ENCODE measurements at regions not wholly inside any gene's neighbourhood (a gene's known extent, or its start where the extent isn't known, plus 50 kb on each side); places are given as distances from the start of the nearest gene placed in this dataset.

DNA sequence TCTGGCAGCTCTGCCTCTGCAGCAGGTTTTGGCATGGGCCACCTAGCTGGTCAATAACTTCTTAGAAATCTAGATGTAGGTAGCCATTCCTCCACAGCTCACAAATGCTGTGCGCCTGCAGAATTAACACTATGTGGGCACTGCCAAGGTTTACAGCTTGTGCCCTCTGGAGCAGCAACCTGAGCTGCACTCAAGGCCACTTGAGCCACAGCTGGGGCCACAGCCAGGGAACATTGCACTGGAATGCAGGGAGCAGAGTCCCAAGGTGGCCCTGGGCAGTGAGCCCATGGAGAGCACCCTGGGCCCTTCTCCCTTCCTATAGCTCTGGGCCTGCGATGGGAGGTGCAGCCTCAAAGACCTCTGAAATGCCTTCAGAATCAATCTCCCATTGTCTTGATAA is 365.3 kb downstream of the SATB2 start:
- TF ChIP-seq SPI1 (IDR thresholded peaks at IDR 0.05; ENCODE audit: borderline replicate concordance, low read depth, low read length) (no peak), MXI1 (IDR thresholded peaks at IDR 0.05; ENCODE audit: low read depth, low read length) (no peak), ZZZ3 (IDR thresholded peaks at IDR 0.05) (no peak)
